Vagina (tissue), 2 donors: ENCODE measurements at regions not wholly inside any gene's neighbourhood (a gene's known extent, or its start where the extent isn't known, plus 50 kb on each side); places are given as distances from the start of the nearest gene placed in this dataset.

Source experiments
- DNase-seq, 2 donors: peaks; one replicate each; pipeline ENCODE4 v3.0.0-alpha.2; 2017; ENCODE audit errors: extremely low spot score in 2 of 2
- H3K27ac ChIP-seq: fragments of 200-600 bp; sonication (generic); one replicate; pipeline ENCODE4 v1.5.1; 2019
- H3K27me3 ChIP-seq: fragments of 200-600 bp; sonication (generic); one replicate; pipeline ENCODE4 v1.5.1; 2019
- H3K36me3 ChIP-seq, 2 donors: fragments of 200-600 bp; sonication (generic); one replicate each; pipeline ENCODE4 v1.5.1; 2017 to 2019
- H3K4me1 ChIP-seq: fragments of 200-600 bp; sonication (generic); one replicate; pipeline ENCODE4 v1.5.1; 2019
- H3K4me3 ChIP-seq, 2 donors: fragments of 200-600 bp; sonication (generic); 1 replicate in 1 of 2; 2 replicates in 1 of 2; pipeline ENCODE4 v1.5.1; 2016 to 2019
- H3K9me3 ChIP-seq: fragments of 200-600 bp; sonication (generic); one replicate; pipeline ENCODE4 v1.5.1; 2019
- CTCF ChIP-seq, 3 experiments: fragments of 450-650 bp in 2 of 3; fragments of 200-600 bp in 1 of 3; sonication (generic) in 1 of 3; IDR thresholded peaks; one replicate each; pipeline ENCODE4 v1.5.1; 2017 to 2019; ENCODE audit warnings: antibody characterized with exemption in 3 of 3, mild to moderate bottlenecking in 2 of 3, moderate library complexity in 2 of 3
- POLR2A ChIP-seq, 2 donors: fragments of 450-650 bp; IDR thresholded peaks; one replicate each; pipeline ENCODE4 v1.6.1; 2017; ENCODE audit warnings: antibody characterized with exemption in 2 of 2, mild to moderate bottlenecking in 2 of 2, moderate library complexity in 2 of 2
- POLR2AphosphoS5 ChIP-seq, 2 donors: sonication (generic); formaldehyde crosslinking; IDR thresholded peaks; one replicate each; pipeline ENCODE4 v1.9.0; 2017; ENCODE audit warnings: antibody characterized with exemption in 2 of 2, mild to moderate bottlenecking in 2 of 2, low read depth in 1 of 2; ENCODE audit not compliant: insufficient read depth in 1 of 2
- intact Hi-C: fragments of 100-400 bp; cut with DNase I; formaldehyde crosslinking; loops from one replicate; pipeline ENCODE4 v1.15.1; 2023

- DNase-seq = no peak
- no peak overlapping the region for H3K27ac ChIP-seq
- H3K4me1 ChIP-seq = no peaks in the 10 kb centered on the region
- TF ChIP-seq POLR2AphosphoS5 (IDR thresholded peaks at IDR 0.05; ENCODE audit: insufficient read depth in 1 of 2, low read depth in 1 of 2) (no peak), CTCF (IDR thresholded peaks at IDR 0.05) (no peak), POLR2A (IDR thresholded peaks at IDR 0.05) (no peak)
- H3K4me3 ChIP-seq = no peak overlapping the region
- no peaks in the 10 kb centered on the region for H3K36me3 ChIP-seq
- intact Hi-C loops = no loop called here
- H3K9me3 ChIP-seq = no peaks in the 10 kb centered on the region
- no peaks in the 10 kb centered on the region for H3K27me3 ChIP-seq
Observed at GRCh38 chr10:35940141-35941041, 298.3 kb upstream of the FZD8 start.

DNA sequence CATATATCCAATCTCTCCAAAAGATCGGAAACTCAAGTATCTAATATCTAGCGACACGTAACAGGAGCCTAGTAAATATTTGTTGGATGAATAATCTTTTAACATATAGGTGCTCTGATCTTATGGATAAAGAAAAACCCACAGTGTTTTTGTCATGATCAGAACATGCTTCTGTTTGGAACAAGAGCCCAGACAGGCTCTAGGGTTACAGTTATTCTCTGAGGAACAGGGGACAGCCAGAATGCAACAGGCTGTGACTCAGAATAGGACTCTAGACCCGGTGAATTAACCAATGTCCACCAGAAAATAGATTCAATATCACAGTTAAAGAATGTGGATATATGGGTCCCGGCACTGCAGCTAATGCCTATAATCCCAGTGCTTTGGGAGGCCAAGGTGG, 296.1 kb upstream of the FZD8 start:
- H3K36me3 ChIP-seq = no peaks in the 10 kb centered on the region
- intact Hi-C loops = no loop called here
- no peak for TF ChIP-seq POLR2AphosphoS5 (IDR thresholded peaks at IDR 0.05; ENCODE audit: insufficient read depth in 1 of 2, low read depth in 1 of 2)
- no peak for TF ChIP-seq CTCF (IDR thresholded peaks at IDR 0.05)
- TF ChIP-seq POLR2A (IDR thresholded peaks at IDR 0.05) = no peak

GRCh38 chr10:35937546-35937945, 295.4 kb upstream of the FZD8 start:
- Histone ChIP-seq H3K4me3 (no peak overlapping the region), H3K27me3 (no peaks in the 10 kb centered on the region), H3K4me1 (no peaks in the 10 kb centered on the region), H3K36me3 (no peaks in the 10 kb centered on the region), H3K9me3 (no peaks in the 10 kb centered on the region), H3K27ac (no peak overlapping the region)
- intact Hi-C loops = no loop called here
- no peak for DNase-seq
- TF ChIP-seq POLR2A (IDR thresholded peaks at IDR 0.05) (no peak), POLR2AphosphoS5 (IDR thresholded peaks at IDR 0.05; ENCODE audit: insufficient read depth in 1 of 2, low read depth in 1 of 2) (no peak), CTCF (IDR thresholded peaks at IDR 0.05) (no peak)

More for the DNA sequence above, 296.1 kb upstream of the FZD8 start:
- Histone ChIP-seq H3K27me3 (no peaks in the 10 kb centered on the region), H3K4me3 (no peak overlapping the region), H3K27ac (no peak overlapping the region), H3K4me1 (no peaks in the 10 kb centered on the region), H3K9me3 (no peaks in the 10 kb centered on the region)
- no peak for DNase-seq

DNA sequence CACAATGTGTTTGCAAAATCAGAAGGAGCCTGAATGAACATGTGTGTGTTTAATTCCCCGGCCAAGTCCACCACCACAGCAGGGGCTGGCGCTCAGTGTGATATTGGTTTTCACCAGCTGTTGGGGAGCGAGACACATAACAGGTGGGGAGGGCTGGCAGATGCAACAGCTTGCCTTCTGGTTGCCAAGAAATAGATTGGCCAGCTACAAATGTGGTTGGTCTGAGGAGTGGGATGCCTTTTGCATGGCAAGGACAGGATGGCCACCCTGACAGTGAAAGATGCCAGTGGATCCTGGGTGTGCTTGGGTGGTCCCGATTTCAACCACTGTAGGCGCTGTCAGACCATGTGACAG, 292.5 kb upstream of the FZD8 start:
- TF ChIP-seq POLR2A (IDR thresholded peaks at IDR 0.05) (no peak), CTCF (IDR thresholded peaks at IDR 0.05) (no peak)
- intact Hi-C loops = no loop called here
- no peak for DNase-seq
- Histone ChIP-seq H3K27me3 (no peaks in the 10 kb centered on the region), H3K4me1 (no peaks in the 10 kb centered on the region), H3K27ac (no peak overlapping the region), H3K9me3 (no peaks in the 10 kb centered on the region), H3K4me3 (no peak overlapping the region), H3K36me3 (no peaks in the 10 kb centered on the region)

- Histone ChIP-seq H3K4me1 (no peaks in the 10 kb centered on the region), H3K36me3 (no peaks in the 10 kb centered on the region), H3K4me3 (no peak overlapping the region), H3K27me3 (no peaks in the 10 kb centered on the region), H3K9me3 (no peaks in the 10 kb centered on the region), H3K27ac (no peak overlapping the region)
- intact Hi-C loops = no loop called here
- no peak for TF ChIP-seq POLR2AphosphoS5 (IDR thresholded peaks at IDR 0.05; ENCODE audit: insufficient read depth in 1 of 2, low read depth in 1 of 2)
- no peak for TF ChIP-seq POLR2A (IDR thresholded peaks at IDR 0.05)
- TF ChIP-seq CTCF (IDR thresholded peaks at IDR 0.05) = no peak
- no peak for DNase-seq
Observed at GRCh38 chr10:35933940-35934641, 292.0 kb upstream of the FZD8 start.
